ENCODE measurements at regions not wholly inside any gene's neighbourhood (a gene's known extent, or its start where the extent isn't known, plus 50 kb on each side); places are given as distances from the start of the nearest gene placed in this dataset.

DNA sequence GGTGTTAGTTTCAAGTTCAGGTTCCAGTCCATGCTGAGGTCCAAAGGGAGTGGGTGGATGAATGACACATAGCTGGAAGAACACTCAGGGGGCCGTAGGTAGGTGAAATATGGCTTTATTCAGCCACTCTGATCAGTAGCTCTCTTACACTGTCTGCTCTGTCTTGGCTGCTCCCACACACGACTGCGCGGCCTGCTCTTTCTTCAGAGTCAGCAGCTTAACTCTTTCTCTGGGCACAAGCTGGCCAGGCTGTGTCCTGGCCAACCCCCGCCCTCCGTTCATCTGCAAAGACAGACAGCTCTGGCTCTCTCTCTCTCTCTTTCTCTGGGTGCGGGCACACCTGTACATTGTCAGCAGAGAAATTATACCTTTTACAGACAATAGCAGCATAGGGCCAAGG lies 317.4 kb upstream of the SORCS1 start:
- CTCF ChIA-PET = no interaction called here
- H3K4me3 Mint-ChIP-seq = no peak overlapping the region

DNA sequence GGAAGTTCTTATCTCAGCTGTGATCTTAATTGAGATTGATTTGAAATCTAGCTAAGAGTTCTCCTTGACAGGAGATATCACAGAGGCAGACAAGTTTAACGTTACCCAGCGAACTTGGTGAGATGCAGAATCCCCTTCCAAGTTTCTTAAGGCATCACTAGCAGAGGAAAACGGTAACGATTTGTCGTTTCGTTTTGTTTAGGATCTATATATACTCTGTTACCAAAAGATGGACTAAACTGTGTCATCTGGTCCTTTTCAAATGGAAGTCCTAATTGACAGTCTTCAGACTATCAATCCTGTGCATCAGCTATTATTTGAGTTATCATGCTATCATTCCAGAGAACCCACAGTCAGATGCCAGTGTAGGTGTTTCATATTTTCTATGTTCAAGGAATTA lies 316.7 kb upstream of the SORCS1 start:
- peaks cover 2% of the 10 kb centered on the region; the same call in 1 of the 2 replicates for H3K27me3 Mint-ChIP-seq (ENCODE audit: low read depth)
- no peak overlapping the region for H3K27ac Mint-ChIP-seq
- peaks cover 2% of the 10 kb centered on the region; the same call in 1 of the 2 replicates for H3K36me3 Mint-ChIP-seq
- H3K4me1 Mint-ChIP-seq = peaks cover 11% of the 10 kb centered on the region
- H3K4me3 Mint-ChIP-seq = no peak overlapping the region
- DNase-seq (ENCODE audit: low spot score) = no peak
- peaks cover 19% of the 10 kb centered on the region for H3K9me3 Mint-ChIP-seq
- no peak for ATAC-seq
- POLR2A ChIA-PET = no interaction called here
- CTCF ChIA-PET = no interaction called here
- TF ChIP-seq HMGA2 (CRISPR knock-in tag; IDR thresholded peaks at IDR 0.05) (no peak), NFE2L1 (CRISPR knock-in tag; IDR thresholded peaks at IDR 0.05) (no peak), ZNF232 (CRISPR knock-in tag; IDR thresholded peaks at IDR 0.05) (no peak), TCF7 (CRISPR knock-in tag; IDR thresholded peaks at IDR 0.05; ENCODE audit: low read depth) (no peak), EMX1 (CRISPR knock-in tag; IDR thresholded peaks at IDR 0.05) (no peak), ZNF138 (CRISPR knock-in tag; conservative IDR thresholded peaks at IDR 0.05) (no peak), NR2C2 (CRISPR knock-in tag; IDR thresholded peaks at IDR 0.05) (no peak), CREB1 (CRISPR knock-in tag; IDR thresholded peaks at IDR 0.05) (no peak), RELA (CRISPR knock-in tag; IDR thresholded peaks at IDR 0.05; ENCODE audit: borderline replicate concordance) (no peak), ESRRA (CRISPR knock-in tag; IDR thresholded peaks at IDR 0.05; ENCODE audit: borderline replicate concordance) (no peak)
- TF ChIP-seq, protein P1, sequence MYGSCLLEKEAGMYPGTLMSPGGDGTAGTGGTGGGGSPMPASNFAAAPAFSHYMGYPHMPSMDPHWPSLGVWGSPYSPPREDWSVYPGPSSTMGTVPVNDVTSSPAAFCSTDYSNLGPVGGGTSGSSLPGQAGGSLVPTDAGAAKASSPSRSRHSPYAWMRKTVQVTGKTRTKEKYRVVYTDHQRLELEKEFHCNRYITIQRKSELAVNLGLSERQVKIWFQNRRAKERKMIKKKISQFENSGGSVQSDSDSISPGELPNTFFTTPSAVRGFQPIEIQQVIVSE (CRISPR knock-in tag; IDR thresholded peaks at IDR 0.05; ENCODE audit: borderline replicate concordance) = no peak
- TF ChIP-seq, protein P2, sequence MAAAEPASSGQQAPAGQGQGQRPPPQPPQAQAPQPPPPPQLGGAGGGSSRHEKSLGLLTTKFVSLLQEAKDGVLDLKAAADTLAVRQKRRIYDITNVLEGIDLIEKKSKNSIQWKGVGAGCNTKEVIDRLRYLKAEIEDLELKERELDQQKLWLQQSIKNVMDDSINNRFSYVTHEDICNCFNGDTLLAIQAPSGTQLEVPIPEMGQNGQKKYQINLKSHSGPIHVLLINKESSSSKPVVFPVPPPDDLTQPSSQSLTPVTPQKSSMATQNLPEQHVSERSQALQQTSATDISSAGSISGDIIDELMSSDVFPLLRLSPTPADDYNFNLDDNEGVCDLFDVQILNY (CRISPR knock-in tag; IDR thresholded peaks at IDR 0.05) = no peak
- TF ChIP-seq, protein P3, sequence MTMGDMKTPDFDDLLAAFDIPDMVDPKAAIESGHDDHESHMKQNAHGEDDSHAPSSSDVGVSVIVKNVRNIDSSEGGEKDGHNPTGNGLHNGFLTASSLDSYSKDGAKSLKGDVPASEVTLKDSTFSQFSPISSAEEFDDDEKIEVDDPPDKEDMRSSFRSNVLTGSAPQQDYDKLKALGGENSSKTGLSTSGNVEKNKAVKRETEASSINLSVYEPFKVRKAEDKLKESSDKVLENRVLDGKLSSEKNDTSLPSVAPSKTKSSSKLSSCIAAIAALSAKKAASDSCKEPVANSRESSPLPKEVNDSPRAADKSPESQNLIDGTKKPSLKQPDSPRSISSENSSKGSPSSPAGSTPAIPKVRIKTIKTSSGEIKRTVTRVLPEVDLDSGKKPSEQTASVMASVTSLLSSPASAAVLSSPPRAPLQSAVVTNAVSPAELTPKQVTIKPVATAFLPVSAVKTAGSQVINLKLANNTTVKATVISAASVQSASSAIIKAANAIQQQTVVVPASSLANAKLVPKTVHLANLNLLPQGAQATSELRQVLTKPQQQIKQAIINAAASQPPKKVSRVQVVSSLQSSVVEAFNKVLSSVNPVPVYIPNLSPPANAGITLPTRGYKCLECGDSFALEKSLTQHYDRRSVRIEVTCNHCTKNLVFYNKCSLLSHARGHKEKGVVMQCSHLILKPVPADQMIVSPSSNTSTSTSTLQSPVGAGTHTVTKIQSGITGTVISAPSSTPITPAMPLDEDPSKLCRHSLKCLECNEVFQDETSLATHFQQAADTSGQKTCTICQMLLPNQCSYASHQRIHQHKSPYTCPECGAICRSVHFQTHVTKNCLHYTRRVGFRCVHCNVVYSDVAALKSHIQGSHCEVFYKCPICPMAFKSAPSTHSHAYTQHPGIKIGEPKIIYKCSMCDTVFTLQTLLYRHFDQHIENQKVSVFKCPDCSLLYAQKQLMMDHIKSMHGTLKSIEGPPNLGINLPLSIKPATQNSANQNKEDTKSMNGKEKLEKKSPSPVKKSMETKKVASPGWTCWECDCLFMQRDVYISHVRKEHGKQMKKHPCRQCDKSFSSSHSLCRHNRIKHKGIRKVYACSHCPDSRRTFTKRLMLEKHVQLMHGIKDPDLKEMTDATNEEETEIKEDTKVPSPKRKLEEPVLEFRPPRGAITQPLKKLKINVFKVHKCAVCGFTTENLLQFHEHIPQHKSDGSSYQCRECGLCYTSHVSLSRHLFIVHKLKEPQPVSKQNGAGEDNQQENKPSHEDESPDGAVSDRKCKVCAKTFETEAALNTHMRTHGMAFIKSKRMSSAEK (CRISPR knock-in tag; IDR thresholded peaks at IDR 0.05; ENCODE audit: borderline replicate concordance) = no peak
- TF ChIP-seq, protein P4, sequence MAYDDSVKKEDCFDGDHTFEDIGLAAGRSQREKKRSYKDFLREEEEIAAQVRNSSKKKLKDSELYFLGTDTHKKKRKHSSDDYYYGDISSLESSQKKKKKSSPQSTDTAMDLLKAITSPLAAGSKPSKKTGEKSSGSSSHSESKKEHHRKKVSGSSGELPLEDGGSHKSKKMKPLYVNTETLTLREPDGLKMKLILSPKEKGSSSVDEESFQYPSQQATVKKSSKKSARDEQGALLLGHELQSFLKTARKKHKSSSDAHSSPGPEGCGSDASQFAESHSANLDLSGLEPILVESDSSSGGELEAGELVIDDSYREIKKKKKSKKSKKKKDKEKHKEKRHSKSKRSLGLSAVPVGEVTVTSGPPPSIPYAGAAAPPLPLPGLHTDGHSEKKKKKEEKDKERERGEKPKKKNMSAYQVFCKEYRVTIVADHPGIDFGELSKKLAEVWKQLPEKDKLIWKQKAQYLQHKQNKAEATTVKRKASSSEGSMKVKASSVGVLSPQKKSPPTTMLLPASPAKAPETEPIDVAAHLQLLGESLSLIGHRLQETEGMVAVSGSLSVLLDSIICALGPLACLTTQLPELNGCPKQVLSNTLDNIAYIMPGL (CRISPR knock-in tag; IDR thresholded peaks at IDR 0.05) = no peak
- TF ChIP-seq, protein P5, sequence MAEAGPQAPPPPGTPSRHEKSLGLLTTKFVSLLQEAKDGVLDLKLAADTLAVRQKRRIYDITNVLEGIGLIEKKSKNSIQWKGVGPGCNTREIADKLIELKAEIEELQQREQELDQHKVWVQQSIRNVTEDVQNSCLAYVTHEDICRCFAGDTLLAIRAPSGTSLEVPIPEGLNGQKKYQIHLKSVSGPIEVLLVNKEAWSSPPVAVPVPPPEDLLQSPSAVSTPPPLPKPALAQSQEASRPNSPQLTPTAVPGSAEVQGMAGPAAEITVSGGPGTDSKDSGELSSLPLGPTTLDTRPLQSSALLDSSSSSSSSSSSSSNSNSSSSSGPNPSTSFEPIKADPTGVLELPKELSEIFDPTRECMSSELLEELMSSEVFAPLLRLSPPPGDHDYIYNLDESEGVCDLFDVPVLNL (CRISPR knock-in tag; IDR thresholded peaks at IDR 0.05; ENCODE audit: borderline replicate concordance, low read depth) = no peak

More for the DNA sequence above, 317.4 kb upstream of the SORCS1 start:
- TF ChIP-seq CREB1 (CRISPR knock-in tag; IDR thresholded peaks at IDR 0.05) (no peak), TEAD1 (CRISPR knock-in tag; IDR thresholded peaks at IDR 0.05) (no peak), JUN (CRISPR knock-in tag; IDR thresholded peaks at IDR 0.05) (no peak), TEAD4 (CRISPR knock-in tag; IDR thresholded peaks at IDR 0.05) (no peak), ZNF396 (CRISPR knock-in tag; IDR thresholded peaks at IDR 0.05; ENCODE audit: borderline replicate concordance) (no peak), NFATC4 (CRISPR knock-in tag; IDR thresholded peaks at IDR 0.05) (no peak), FOXP1 (CRISPR knock-in tag; IDR thresholded peaks at IDR 0.05; ENCODE audit: borderline replicate concordance) (no peak), OVOL2 (CRISPR knock-in tag; IDR thresholded peaks at IDR 0.05; ENCODE audit: borderline replicate concordance) (no peak), MYBL2 (CRISPR knock-in tag; IDR thresholded peaks at IDR 0.05) (no peak)
- TF ChIP-seq, protein P2 (CRISPR knock-in tag; IDR thresholded peaks at IDR 0.05) = no peak
- TF ChIP-seq, protein P6, sequence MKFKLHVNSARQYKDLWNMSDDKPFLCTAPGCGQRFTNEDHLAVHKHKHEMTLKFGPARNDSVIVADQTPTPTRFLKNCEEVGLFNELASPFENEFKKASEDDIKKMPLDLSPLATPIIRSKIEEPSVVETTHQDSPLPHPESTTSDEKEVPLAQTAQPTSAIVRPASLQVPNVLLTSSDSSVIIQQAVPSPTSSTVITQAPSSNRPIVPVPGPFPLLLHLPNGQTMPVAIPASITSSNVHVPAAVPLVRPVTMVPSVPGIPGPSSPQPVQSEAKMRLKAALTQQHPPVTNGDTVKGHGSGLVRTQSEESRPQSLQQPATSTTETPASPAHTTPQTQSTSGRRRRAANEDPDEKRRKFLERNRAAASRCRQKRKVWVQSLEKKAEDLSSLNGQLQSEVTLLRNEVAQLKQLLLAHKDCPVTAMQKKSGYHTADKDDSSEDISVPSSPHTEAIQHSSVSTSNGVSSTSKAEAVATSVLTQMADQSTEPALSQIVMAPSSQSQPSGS (CRISPR knock-in tag; IDR thresholded peaks at IDR 0.05; ENCODE audit: borderline replicate concordance, low read depth) = no peak
- TF ChIP-seq, protein P4 (CRISPR knock-in tag; IDR thresholded peaks at IDR 0.05) = no peak
- Mint-ChIP-seq H3K4me1 (peaks cover 11% of the 10 kb centered on the region), H3K27ac (no peak overlapping the region), H3K27me3 (ENCODE audit: low read depth) (peaks cover 2% of the 10 kb centered on the region; the same call in 1 of the 2 replicates), H3K36me3 (peaks cover 2% of the 10 kb centered on the region; the same call in 1 of the 2 replicates), H3K9me3 (peaks cover 19% of the 10 kb centered on the region)
- no peak for ATAC-seq
- DNase-seq (ENCODE audit: low spot score) = no peak
- POLR2A ChIA-PET = no interaction called here

Measured in WTC11 (cell line).